Peyer's patch (tissue), 4 donors: ENCODE measurements at regions not wholly inside any gene's neighbourhood (a gene's known extent, or its start where the extent isn't known, plus 50 kb on each side); places are given as distances from the start of the nearest gene placed in this dataset.

Source experiments
- CTCF ChIP-seq, 6 experiments: fragments of 450-650 bp in 4 of 6; fragments of 200-600 bp in 2 of 6; sonication (generic) in 1 of 6; IDR thresholded peaks; one replicate each; pipeline ENCODE4 v1.5.1; 2017 to 2019; ENCODE audit warnings: antibody characterized with exemption in 6 of 6, mild to moderate bottlenecking in 3 of 6, moderate library complexity in 1 of 6
- POLR2A ChIP-seq, 2 donors: fragments of 450-650 bp; IDR thresholded peaks; one replicate each; pipeline ENCODE4 v1.5.1; 2017; ENCODE audit warnings: antibody characterized with exemption in 2 of 2, mild to moderate bottlenecking in 2 of 2, moderate library complexity in 2 of 2

GRCh38 chr2:198518935-198519334 is 714.5 kb downstream of the PLCL1 start:
- TF ChIP-seq CTCF (IDR thresholded peaks at IDR 0.05) (no peak), POLR2A (IDR thresholded peaks at IDR 0.05) (no peak)
